Esophagus muscularis mucosa (tissue), 4 donors: ENCODE measurements at regions not wholly inside any gene's neighbourhood (a gene's known extent, or its start where the extent isn't known, plus 50 kb on each side); places are given as distances from the start of the nearest gene placed in this dataset.

Experiments used
- CTCF ChIP-seq, 3 experiments: fragments of 200-600 bp in 2 of 3; fragments of 450-650 bp in 1 of 3; sonication (generic) in 2 of 3; IDR thresholded peaks; one replicate each; pipeline ENCODE4 v1.5.1; 2017 to 2019; ENCODE audit warnings: antibody characterized with exemption in 3 of 3, mild to moderate bottlenecking in 2 of 3, moderate library complexity in 1 of 3
- EP300 ChIP-seq: sonication (generic); formaldehyde crosslinking; IDR thresholded peaks from one replicate; pipeline ENCODE4 v1.6.1; 2017; ENCODE audit warnings: antibody characterized with exemption
- POLR2A ChIP-seq: fragments of 450-650 bp; IDR thresholded peaks from one replicate; pipeline ENCODE4 v1.6.1; 2017; ENCODE audit warnings: antibody characterized with exemption, moderate library complexity, mild to moderate bottlenecking, low read depth
- POLR2AphosphoS5 ChIP-seq, 2 donors: sonication (generic); formaldehyde crosslinking; IDR thresholded peaks; one replicate each; pipeline ENCODE4 v1.6.1; 2017; ENCODE audit warnings: antibody characterized with exemption in 2 of 2

- TF ChIP-seq POLR2A: no peak
- no peak for TF ChIP-seq CTCF (IDR thresholded peaks at IDR 0.05)
- TF ChIP-seq POLR2AphosphoS5 (IDR thresholded peaks at IDR 0.05): no peak
- TF ChIP-seq EP300: no peak
Observed at GRCh38 chr10:125341611-125342010, 181.2 kb upstream of the CTBP2 start.
